ENCODE measurements at regions not wholly inside any gene's neighbourhood (a gene's known extent, or its start where the extent isn't known, plus 50 kb on each side); places are given as distances from the start of the nearest gene placed in this dataset.

GRCh38 chr16:74232806-74233465, 63.7 kb upstream of the PSMD7 start:
- WGBS, 3 donors = 68 to 73% (median 69%) methylated on average over 2 of the region's 2 CpGs
- no peaks in the 10 kb centered on the region for H3K4me1 ChIP-seq
- intact Hi-C loops (cut with DNase I) = no loop called here
- H3K36me3 ChIP-seq (ENCODE audit: insufficient read depth in 1 of 2, low read depth in 1 of 2) = no peaks in the 10 kb centered on the region
- no peak overlapping the region for H3K4me3 ChIP-seq
- H3K27me3 ChIP-seq (ENCODE audit: insufficient read depth in 3 of 3, low read length in 2 of 3) = no peaks in the 10 kb centered on the region
- ATAC-seq = no peak
- no peak for TF ChIP-seq CTCF (IDR thresholded peaks at IDR 0.05)
- H3K9me3 ChIP-seq = no peaks in the 10 kb centered on the region
- H3K27ac ChIP-seq = no peak overlapping the region
- DNase-seq = no peak

GRCh38 chr16:74230126-74230525, 66.5 kb upstream of the PSMD7 start:
- DNase-seq (no peak), ATAC-seq (no peak)
- Histone ChIP-seq H3K36me3 (ENCODE audit: insufficient read depth in 1 of 2, low read depth in 1 of 2) (no peaks in the 10 kb centered on the region), H3K4me1 (no peaks in the 10 kb centered on the region), H3K9me3 (no peaks in the 10 kb centered on the region), H3K27ac (no peak overlapping the region), H3K27me3 (ENCODE audit: insufficient read depth in 3 of 3, low read length in 2 of 3) (no peaks in the 10 kb centered on the region), H3K4me3 (no peak overlapping the region)
- intact Hi-C loops (cut with DNase I) = no loop called here
- TF ChIP-seq CTCF (IDR thresholded peaks at IDR 0.05) = no peak
- WGBS, 3 donors = 57 to 63% (median 61%) methylated on average over 6 of the region's 6 CpGs

- intact Hi-C loops (cut with DNase I) = no loop called here
- no peak overlapping the region for H3K4me3 ChIP-seq
- TF ChIP-seq CTCF (IDR thresholded peaks at IDR 0.05) = peak; percentile 33
Measured at GRCh38 chr16:74226338-74226954, 70.2 kb upstream of the PSMD7 start.

GRCh38 chr16:74224828-74225612, 71.6 kb upstream of the PSMD7 start:
- no peaks in the 10 kb centered on the region for H3K27me3 ChIP-seq (ENCODE audit: insufficient read depth in 3 of 3, low read length in 2 of 3)
- ATAC-seq = no peak
- no peak overlapping the region for H3K4me3 ChIP-seq
- no peak for TF ChIP-seq CTCF (IDR thresholded peaks at IDR 0.05)
- 15 to 32% (median 24%) methylated on average over 10 of the region's 10 CpGs for WGBS, 3 donors
- H3K9me3 ChIP-seq = no peaks in the 10 kb centered on the region
- no peak overlapping the region for H3K27ac ChIP-seq
- DNase-seq = no peak
- H3K36me3 ChIP-seq (ENCODE audit: insufficient read depth in 1 of 2, low read depth in 1 of 2) = no peaks in the 10 kb centered on the region
- no peaks in the 10 kb centered on the region for H3K4me1 ChIP-seq
- intact Hi-C loops (cut with DNase I) = loop anchor here in 1 of 2 donors (5.0 kb wide), 1 partner anchor 1697 kb away; no protein-coding TSS in a partner anchor

More at GRCh38 chr16:74226338-74226954, 70.2 kb upstream of the PSMD7 start:
- no peak for DNase-seq
- Histone ChIP-seq H3K36me3 (ENCODE audit: insufficient read depth in 1 of 2, low read depth in 1 of 2) (no peaks in the 10 kb centered on the region), H3K4me1 (no peaks in the 10 kb centered on the region), H3K9me3 (no peaks in the 10 kb centered on the region), H3K27me3 (ENCODE audit: insufficient read depth in 3 of 3, low read length in 2 of 3) (no peaks in the 10 kb centered on the region), H3K27ac (no peak overlapping the region)
- no peak for ATAC-seq
- WGBS, 3 donors = 28 to 38% (median 34%) methylated on average over 6 of the region's 6 CpGs

Measured in psoas muscle (tissue), 7 donors.